Hippocampal formation (tissue), 2 donors: ENCODE measurements at regions not wholly inside any gene's neighbourhood (a gene's known extent, or its start where the extent isn't known, plus 50 kb on each side); places are given as distances from the start of the nearest gene placed in this dataset.
A peak's percentile ranks its signal among the peaks of the same experiment; 100 is the strongest.

Experiments
- DNase-seq, 2 donors: peaks; one replicate each; lab custom pipeline; 2025; lab: John Stamatoyannopoulos, UW

DNA sequence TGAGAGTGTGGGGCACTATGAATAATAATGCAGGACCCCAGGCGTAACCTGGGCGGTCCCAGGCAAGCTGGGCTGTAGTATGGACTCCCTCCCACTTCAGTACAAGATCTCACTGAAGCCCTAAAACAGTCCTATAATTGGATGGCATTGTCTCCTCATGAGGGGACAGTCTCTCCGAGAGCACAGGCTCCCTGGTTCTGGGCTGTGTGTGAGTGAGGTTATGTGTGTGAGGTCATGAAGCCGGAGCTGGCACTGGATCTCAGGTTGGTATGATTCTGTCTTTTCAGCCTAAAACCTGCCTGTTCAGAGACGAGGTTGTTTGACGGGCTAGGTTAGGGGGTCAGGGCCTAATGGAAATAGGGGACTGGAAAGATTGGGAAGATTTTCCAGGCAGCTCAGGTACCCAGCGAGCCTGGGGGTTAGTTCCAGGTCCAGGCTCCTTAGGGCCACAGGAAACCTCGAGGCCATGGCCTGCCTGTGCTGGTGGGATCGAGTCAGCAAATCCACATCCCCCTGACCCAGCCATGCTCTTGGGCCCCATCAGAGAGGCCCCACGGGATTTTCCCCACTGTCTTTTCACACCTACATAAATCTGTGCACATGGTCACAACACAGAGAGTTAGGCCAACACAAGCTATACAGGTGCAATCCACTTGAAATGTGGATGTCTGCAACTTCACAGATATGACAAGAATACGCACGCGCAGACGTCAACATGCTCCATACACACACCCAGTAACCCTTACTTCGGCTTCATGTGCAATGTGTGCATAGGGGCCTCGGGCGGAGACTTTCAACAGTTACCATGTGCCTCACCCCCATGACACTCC lies 94.8 kb downstream of the INHBB start:
- no peak for DNase-seq

DNA sequence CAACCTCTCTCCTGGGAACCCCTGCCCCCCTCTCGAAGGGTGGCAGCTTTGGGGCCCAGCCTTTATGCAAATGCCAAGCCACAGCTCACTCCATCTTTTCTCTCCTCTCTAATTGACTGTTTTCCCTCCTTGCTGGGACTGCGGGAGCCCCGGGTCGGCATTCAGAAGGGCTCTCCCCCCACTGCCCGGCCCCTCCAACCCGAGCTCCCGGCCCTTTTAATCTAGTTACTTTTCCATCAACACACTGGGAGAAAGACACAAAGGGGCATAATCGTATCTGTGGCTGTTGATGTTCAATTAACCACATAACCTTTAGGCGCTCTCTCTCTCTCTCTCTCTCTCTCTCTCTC lies 95.4 kb downstream of the INHBB start:
- no peak for DNase-seq

DNA sequence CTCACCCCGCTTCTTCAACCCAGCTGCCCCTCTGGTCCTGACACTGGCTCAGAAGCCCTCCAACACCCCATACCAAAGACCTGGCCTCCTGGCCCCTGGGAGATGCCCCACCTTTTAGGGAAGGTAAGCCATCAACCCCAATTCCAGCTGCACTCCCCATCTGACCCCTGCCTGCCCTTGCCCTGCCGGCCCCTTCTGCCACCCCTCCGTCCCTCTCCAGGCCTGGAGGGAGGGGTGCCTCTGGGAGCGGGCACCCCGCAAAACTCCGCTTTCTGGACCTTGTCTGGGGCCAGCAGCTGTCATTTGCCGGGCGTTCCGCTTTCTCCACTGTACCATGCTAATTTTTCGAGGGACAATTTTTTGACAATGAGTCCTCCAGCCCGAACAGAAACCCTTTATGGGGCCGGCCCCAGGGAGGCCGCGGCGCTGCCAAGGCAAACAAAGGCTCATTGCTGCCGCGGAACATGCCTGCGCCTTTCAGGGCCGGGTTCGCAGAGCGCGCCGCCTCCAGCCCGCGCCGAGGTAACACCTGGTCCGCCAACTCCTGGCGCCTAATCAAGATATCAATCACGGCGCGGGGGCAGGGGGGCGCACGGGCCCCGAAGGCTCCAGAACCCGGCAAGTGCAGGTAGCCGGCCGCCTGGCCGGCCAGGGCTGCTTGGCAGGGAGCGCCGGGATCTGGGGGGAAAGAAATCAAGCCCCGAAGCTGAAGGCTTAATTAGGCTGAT lies 96.0 kb downstream of the INHBB start:
- peak; percentile 66 for DNase-seq

DNA sequence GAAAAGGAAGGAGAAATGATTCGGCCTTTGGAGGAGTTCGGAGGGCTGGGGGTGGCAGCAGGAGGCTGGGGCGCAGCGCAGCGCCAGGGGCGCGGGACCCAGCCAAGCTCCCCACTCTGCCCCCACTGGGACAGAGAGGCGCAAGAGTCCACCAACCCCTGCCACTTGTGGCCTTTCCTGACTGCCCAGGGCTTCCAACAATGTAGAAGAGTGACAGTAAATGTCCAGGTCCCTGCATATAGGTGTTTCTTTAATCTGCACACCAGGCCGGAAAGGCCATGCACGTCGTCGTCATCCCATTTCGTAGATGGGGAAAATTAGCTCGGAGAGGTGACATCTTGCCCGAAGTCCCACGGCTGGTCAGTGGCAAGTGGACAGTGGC lies 96.6 kb downstream of the INHBB start:
- no peak for DNase-seq

DNA sequence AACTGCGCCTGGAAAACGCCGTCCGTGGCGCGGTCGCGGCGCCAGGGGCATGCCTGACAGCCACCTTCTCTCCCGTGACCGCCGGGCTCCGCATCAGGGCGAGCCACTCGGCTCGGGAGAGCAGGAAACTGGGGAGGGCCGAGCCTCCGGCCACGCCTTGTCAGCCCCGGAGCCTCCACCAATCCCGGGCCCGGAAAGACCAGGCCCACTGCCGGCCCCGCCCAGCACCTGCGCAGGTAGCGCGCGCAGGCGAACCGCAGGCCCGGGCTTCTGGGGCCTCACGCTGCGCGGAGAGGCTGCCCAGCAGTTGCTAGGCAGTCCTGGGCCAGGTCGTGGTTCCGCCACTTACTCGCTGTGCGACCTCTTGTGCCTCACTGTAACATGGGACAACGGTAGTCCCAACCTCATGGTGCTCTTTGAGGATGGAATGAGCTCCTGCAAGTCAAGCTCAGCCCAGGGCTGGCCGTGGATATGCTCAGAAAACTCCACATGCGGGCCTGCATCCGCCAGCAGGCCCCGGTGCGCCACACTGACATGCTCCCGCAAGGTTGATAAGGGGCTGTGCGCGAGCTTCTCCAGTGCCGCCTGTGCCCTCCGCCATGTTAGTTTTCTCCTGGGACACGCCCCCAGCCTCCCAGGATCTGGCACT lies 97.1 kb downstream of the INHBB start:
- no peak for DNase-seq

DNA sequence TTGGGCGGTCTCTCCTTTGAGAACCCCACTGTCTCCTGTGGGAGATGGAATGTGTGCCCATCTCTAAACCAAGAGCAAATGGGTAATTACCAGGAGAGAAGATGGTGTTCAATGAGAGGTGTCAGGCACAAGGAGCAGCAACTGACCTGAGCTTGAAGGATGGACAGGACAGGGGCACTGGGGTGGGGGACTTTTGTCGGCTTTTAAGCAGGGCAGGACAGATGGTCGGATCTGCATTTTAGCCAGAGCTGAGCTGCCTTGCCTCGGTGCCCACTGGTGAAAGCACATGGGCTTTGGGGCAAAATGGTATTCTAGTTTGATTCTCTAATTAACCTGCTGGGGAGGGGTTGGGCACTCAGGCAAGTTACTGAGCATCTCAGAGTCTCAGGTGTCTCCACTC lies 98.0 kb downstream of the INHBB start:
- no peak for DNase-seq

DNA sequence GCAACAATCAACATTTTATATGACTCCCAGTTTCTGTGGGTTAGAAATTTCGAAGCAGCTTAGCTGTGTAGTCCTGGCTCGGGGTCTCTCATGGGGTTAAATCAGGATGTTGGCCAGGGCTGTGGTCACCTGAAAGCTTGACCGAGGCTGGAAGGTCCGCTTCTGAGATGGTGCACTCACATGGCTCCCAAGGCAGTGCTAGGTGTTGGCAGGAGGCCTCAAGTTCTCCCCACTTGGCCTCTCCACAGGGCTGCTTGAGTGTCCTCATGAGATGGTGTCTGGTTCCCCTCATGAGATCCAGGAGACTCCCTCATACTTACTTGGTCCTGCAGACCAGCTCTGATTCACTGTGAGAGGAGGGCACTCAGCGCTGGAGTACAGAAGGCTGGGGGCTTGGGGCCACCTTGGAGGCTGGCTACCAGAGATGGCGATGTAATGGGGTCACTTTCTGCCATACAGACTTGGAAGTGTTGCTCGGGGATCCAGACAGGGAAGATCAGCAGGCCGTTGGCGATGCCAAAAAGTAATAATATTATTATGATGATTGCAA lies 98.8 kb downstream of the INHBB start:
- DNase-seq = no peak

DNA sequence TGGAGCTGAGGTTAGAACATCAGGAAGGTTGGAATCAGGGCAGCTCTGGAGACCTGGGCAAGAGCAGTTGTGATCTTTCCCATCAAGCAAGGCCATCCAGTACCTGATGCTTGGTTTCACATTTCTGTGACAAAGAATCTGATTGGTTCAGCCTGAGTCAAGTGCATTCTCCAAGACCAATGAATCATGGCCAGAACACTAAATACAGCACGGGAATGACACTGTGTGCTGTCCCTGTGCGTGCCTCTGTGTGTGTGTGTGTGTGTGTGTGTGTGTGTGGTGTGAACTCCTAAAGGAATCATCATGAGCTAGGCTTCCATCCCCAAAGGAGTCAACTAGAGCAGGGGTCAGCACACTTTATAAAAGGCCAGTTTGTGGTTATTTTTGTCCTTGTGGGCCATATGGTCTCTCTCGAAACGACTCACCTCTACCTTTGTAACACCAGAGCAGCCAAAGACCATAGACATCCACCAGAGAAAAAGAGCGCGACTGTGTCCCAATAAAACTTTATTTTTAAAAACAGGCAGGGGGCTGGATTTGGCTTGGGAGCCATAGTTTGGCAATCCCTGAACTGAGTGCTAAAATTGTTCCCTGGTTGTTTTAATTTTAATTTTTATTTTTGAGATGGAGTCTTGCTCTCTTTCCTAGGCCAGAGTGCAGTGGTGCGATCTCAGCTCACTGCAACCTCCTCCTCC lies 99.7 kb downstream of the INHBB start:
- no peak for DNase-seq

DNA sequence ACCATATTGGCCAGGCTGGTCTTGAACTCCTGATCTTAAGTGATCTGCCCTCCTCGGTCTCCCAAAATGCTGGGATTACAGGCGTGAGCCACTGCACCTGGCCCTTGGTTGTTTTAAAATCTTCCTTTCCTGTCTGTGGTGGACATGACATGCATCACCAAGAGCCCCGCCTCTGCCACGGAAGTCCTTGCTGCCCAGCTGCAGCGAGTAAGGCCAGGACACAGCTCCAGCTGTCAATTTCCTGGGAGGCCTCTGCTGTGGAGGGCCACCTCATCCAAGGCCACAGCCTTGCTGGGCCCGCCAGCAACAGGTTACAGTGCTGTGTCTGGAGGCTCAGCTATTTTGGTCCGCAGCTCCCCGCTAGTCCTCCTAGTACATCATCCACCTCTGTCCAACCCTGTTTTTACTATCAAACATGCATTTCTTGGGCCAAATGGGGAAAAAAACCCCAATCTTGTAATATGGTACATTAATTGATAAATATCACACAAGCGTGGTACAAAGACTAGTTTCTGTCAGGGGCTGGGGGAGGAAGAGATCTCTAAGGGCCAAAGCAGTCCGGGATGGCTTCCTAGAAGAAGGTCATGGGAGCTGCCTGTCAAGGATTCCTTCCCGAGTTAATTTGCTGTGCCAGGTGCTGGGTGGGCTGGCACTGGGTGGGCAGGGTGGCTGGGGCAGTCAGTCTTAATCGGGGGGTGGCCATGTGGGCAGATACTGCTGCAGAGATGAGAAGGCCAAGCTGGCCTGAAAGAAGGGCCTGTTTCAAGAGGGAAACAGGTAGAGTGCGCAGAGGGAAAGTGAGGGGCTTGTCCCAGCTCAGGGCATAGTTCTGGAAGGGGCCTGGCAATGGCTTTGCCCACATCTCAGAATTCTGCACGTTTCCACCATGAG lies 100.5 kb downstream of the INHBB start:
- no peak for DNase-seq

DNA sequence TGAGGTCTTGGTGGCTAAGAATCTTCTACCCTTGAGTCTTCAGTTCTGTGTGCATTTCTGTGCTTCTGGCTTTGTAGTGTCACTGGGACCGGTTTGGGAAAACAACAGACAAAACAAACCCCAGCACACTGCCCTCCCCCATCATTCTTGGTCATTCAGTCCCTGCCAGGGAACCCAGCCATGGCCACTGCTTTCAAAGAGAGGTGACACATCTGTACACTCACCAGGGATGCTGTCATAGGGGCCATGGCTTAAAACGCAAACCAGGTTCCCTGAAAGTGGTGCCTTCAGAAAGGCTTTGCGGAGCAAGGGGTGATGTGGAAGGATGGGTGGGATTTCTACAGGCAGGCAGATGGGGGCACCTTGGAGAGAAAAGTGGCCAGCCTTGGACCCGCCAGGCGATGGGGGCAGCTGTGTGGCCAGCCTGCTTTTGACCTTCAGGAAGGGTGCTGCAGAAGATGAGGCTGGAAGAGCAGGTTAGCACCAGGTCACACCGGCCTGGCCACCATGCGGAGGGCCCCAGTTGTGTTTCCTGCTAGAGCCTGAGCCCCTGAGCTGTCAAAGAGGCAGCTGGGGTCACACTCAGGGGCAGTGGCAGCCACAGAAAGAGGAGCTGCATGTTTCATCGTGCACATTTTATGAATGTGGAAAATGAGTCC lies 101.3 kb downstream of the INHBB start:
- no peak for DNase-seq

DNA sequence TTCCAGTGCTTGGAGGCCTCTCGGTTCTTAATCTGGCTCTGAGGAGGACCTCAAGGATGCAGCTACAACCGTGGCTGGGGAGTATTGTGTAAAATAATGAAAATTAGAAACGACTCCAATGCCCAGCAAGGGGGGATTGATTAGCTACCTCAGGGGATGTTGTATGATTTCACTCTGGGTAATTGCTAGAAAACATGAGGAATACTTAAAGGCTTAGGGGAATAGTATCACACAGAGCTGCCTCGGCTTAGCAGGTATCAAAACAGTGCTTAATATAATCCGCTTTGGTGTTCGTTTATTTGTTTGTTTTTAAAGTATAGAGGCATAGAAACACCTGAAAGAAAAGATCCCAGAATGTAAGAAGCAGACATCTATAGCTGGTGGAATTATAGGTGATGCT lies 102.5 kb downstream of the INHBB start:
- no peak for DNase-seq

DNA sequence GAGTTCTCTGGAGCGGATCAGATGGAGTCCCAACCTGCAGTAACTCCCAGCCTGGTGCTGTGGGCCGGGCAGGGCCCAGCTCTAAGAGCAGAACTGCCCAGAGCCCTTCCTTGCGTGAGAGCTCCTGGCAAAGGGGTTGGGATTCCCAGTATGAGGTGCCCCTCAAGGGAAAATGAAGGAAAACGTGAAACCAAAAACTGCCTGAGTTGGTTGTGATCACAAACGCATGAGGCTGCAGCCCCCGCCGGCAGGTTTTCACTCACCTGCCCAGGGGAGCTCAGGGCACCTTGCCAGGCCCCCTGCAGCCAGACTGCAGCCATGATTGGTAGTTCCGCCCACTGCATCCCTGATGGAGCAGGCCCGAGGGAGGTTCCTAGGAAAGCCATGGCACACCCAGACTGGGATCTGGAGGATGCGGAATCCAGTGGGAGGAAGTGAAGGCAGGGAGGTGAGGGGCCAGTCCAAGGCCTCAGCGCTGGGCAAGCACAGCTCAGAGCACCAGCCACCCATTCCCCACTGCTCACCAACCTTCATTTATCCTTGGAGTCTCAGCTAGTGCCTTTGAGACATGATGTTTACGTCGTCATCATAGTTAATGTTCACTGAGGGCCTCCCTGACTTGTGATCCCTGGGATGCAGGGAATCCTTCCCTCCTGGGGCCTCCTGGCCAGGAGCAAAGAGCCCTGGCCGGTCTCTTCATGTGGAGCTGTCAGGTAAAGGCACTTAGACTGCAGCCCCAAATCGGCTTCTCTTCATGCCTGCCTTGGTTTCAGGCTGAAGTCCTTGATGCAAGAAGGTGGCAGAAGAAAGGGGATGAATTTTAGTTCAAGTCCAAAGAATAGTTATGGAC lies 103.2 kb downstream of the INHBB start:
- no peak for DNase-seq

DNA sequence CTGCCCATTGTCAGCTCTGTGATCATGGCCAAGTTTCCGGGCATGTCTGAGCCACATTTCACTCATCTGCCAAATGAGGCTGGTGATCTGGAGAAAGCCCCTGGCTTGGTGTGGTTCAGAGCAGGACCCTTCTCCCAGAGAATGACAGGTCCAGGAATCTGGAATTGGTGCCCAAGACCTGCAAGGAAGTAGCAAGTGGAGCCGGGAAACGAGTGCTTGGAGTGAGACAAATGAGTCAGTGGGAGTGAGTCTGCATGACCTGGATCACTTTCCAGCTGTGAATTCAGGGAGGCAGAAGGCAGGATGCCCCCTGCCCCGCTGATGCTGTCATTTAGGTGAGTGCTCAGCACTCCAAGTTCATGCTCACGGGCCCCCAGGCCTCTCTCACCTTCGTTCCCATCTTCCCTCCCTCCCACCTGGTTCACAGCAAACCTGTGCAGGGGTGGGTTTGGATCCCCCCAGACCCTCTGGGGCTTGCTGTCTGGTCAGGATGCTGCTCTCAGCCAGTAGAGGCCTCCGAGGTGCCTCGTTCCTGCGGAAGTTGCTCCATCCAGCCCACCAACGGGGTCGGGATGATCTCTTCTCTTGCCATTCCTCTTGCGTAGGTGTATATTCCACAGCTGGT lies 104.4 kb downstream of the INHBB start:
- DNase-seq = no peak

DNA sequence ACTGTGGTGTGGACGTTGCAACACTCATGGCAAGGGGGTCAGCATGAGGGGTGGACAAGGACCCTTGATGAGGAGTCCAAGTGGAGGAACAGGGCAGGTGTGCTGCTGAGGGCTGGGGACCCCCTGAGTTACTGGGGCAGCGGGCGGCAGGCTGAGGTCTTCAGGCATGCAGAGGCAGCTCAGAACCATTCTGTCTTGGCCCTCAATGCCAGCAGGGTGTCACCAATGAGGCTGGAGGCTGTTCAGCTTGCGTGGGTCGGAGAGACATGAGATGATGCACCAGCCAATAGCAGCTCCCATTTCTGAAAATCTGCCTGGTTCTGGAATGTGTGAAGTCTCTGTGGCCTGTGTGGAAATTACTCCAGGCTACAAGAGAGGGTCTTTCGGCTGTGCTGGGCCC lies 105.4 kb downstream of the INHBB start:
- no peak for DNase-seq

DNA sequence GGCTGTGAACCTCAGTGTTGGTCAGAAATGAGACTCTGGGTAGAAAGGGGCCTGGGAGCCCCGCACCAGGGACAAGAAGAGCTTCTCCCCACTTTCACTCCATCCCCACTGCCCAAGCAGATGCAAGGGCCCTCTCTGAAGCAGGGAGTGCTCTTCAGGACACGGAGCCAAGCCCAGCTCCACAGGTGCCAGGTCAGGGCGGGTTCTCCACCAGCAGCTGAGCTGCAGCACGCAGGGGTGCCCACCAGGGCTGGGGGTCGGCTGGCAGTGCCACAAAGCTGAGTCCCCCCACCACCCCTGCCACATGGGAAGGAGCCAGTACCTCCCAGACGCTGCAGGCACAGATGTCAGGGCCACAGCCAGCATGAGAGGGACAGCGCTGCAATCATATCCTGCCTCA lies 106.2 kb downstream of the INHBB start:
- no peak for DNase-seq

DNA sequence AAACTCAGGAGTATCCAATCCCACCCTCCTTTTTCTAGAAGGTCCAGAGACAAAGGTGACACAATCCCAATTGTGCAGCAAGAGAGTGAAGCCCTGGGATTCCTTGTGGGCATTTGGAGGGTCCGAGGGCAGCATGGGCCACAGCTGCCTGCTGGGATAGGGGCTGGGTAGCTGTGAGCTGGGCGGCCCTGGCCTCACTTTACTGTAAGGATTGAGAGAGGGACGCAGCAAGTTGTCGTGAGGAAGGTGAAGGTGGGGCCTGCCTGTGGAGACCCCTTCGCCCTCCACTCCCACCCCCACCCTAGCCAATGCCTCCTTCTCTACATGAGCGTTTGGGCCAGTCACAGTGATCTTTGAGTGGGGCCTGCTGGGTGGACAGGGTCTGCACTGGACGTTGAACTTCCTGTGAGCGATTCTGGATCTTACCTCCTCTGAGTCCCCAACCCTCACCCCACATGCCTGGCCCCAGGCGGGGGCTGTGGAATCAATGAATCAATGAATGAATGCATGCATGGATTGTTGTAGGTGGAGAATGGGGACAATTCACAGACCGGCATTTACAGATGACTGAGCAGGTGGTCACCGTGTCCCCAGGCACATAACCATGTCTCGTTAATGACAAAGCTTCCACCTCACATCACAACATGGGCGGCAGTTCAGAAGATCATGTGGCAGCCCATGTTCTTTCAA lies 107.2 kb downstream of the INHBB start:
- no peak for DNase-seq

DNA sequence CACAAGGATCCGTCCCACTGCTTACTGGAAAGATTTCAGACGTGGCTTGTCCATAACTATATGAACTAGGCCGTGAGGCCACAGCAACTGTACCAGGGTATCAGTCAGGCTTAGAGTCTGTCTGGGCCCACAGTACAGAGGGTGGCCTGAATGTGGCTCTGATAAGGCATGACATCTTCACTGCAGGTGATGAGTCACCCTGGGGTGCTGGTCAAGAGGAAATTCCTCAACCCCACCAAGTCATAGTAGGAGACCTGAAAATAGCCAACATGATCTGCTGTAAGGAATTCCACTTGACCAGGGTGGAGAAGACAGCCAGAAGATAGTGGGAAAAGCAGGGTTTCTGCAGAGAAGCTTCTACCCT lies 107.7 kb downstream of the INHBB start:
- no peak for DNase-seq

DNA sequence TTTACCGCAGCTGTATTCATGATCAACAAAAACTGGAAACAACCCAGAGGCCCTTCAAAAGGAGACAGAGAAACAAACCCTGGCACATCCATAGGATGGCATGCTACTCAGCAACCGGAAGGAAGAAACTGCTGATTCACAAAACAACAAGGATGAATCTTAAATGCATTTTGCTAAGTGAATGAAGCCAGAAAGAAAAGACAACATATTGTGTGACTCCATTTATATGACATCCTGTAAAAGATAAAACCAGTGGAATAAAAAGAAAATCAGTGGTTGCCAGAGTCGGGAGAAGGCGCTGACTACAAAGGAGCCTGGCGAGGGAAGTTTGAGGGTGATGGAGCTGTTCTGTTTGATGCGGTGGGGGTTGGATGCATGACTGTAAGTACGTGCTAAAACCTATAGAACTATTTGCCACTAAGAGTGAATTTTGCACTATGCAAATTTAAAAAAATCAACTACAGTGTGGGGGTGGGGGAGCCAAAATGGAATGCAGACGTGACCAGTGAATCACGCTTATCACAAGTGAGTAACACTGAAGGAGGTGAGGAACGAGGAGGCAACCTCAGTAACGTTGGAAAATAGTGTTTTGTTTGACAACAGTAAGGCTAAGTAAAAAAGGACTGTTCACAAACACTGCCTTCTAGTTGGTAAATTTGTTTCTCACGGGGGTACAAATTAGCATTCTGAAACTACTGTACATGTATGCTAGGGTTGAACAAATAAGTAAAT lies 108.9 kb downstream of the INHBB start:
- no peak for DNase-seq
